ENCODE measurements at regions not wholly inside any gene's neighbourhood (a gene's known extent, or its start where the extent isn't known, plus 50 kb on each side); places are given as distances from the start of the nearest gene placed in this dataset.

DNA sequence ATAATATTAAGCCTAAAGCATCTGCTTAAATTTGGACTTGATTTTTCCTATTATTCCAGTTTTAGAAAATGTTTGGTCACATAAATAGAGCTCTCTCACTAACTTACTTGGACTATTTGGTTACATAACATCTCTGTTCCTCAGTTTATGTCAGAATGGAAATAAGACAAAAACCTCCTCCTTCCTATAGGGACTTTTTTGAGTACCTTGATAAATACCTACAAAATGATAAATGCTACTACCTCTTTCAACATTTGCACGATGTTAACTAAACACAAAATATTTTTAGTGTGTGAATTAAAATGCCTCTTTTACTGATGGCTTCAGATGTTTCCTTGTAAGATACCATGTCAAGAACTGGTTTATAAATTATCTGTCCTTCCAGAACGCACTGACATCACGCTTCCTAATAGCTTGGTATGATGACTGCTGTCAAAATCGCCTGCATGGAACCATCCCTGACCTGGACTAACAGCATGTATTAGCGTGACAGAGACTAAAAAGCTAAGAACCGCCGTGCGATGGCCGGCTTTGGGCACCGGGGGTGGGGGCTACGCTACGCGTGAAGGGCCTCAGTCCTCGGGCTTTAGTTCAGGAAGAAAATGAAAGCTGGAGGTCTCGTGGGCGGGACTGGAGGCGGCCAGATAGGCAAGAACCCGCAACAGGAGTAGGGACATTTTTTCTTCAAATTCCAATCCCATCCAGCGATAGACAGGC is 133.2 kb upstream of the BARHL2 start:
- no peak for DNase-seq (ENCODE audit: low read depth in 1 of 2, low spot score in 2 of 2)
- Histone ChIP-seq H3K14ac (ENCODE audit: insufficient read length) (no peak overlapping the region), H4K20me1 (replicated peaks in 1 of 2; ENCODE audit: control insufficient read depth in 1 of 2, insufficient read depth in 2 of 2, low read length in 2 of 2) (peaks cover 0 to 5% of the 10 kb centered on the region in 2 experiments), H3K4me2 (ENCODE audit: insufficient read depth in 1 of 2, low read depth in 2 of 2, low read length in 2 of 2) (peak overlapping the region; percentile 98 to 100), H3K4me1 (replicated peaks in 1 of 4; ENCODE audit: control insufficient read depth in 3 of 4, insufficient read depth in 4 of 4, low read length in 3 of 4) (peaks cover 0 to 5% (median 2%) of the 10 kb centered on the region in 4 experiments; a peak in 3 of 7 replicates), H2BK20ac (ENCODE audit: low read length) (no peak overlapping the region), H3K9ac (replicated peaks in 1 of 4; ENCODE audit: extremely low read depth in 1 of 4, low read depth in 3 of 4, low read length in 3 of 4) (no peak overlapping the region), H2BK12ac (ENCODE audit: low read depth, low read length) (no peak overlapping the region), H3K18ac (ENCODE audit: extremely low read depth, low read length) (no peak overlapping the region), H2AFZ (ENCODE audit: low read length) (no peak overlapping the region), H3K4ac (replicated peaks; ENCODE audit: insufficient read length, low read depth, low read length) (no peak overlapping the region), H3K27me3 (replicated peaks in 1 of 4; ENCODE audit: control insufficient read depth in 3 of 4, extremely low read depth in 1 of 4, insufficient read depth in 3 of 4, low read length in 3 of 4) (peaks cover 17 to 33% (median 23%) of the 10 kb centered on the region in 4 experiments), H4K8ac (ENCODE audit: extremely low read depth, insufficient read depth, low read length) (peak overlapping the region; percentile 28; the same call in 1 of the 2 replicates), H2BK5ac (ENCODE audit: low read depth, low read length) (no peak overlapping the region), H4K5ac (ENCODE audit: insufficient read length, low read depth, low read length) (no peak overlapping the region), H3K79me2 (ENCODE audit: control insufficient read depth in 1 of 2, insufficient read depth in 2 of 2, low read length in 2 of 2) (no peaks in the 10 kb centered on the region), H2BK120ac (replicated peaks; ENCODE audit: low read depth, low read length) (no peak overlapping the region), H3K4me3 (ENCODE audit: extremely low read depth in 1 of 4, insufficient read depth in 2 of 4, low read depth in 3 of 4, low read length in 4 of 4) (peak overlapping the region; percentile 56 to 74 (median 68)), H3K27ac (ENCODE audit: low read depth, low read length) (no peak overlapping the region), H2AK5ac (ENCODE audit: low read depth, low read length) (no peak overlapping the region), H3K56ac (replicated peaks; ENCODE audit: insufficient read length, low read depth, low read length) (no peak overlapping the region), H3K9me3 (ENCODE audit: insufficient read depth in 2 of 2, low read depth in 1 of 2, low read length in 1 of 2) (no peaks in the 10 kb centered on the region), H3K23me2 (ENCODE audit: low read depth, low read length) (peaks cover 11% of the 10 kb centered on the region), H4K91ac (replicated peaks; ENCODE audit: insufficient read length, low read length) (no peak overlapping the region), H3K36me3 (ENCODE audit: control insufficient read depth in 2 of 4, insufficient read depth in 4 of 4, low read length in 3 of 4) (no peaks in the 10 kb centered on the region), H2BK15ac (ENCODE audit: low read length) (no peak overlapping the region), H3K23ac (ENCODE audit: insufficient read length) (no peak overlapping the region), H3K79me1 (ENCODE audit: low read depth, low read length) (no peaks in the 10 kb centered on the region)
- FAIRE-seq, result no peak
- TF ChIP-seq BCL11A (IDR thresholded peaks at IDR 0.05; ENCODE audit: low read depth in 2 of 2, low read length in 2 of 2) (no peak), GTF2F1 (IDR thresholded peaks at IDR 0.05; ENCODE audit: borderline replicate concordance, low read depth, low read length) (no peak), EZH2 (IDR thresholded peaks at IDR 0.05; ENCODE audit: low read depth, low read length, severe bottlenecking) (peak; percentile 85), ZNF274 (IDR thresholded peaks at IDR 0.05; ENCODE audit: borderline replicate concordance, extremely low read depth, low read length) (no peak), GABPA (IDR thresholded peaks at IDR 0.05; ENCODE audit: borderline replicate concordance, insufficient read depth, low read length) (no peak)
- 7% methylated on average over 19 of the region's 19 CpGs; no CpG with 5 or more reads in 1 of the 2 experiments for WGBS, 2 experiments (ENCODE audit: extremely low coverage in 1 of 2, insufficient coverage in 1 of 2, insufficient read length in 1 of 2, insufficient replicate concordance in 2 of 2, low coverage in 1 of 2, low lambda C conversion rate in 2 of 2, missing lambda C conversion rate in 1 of 2)
- POLR2A ChIA-PET (ENCODE audit: partially characterized antibody), result interaction anchor here (0.6 to 1.9 kb wide), 5 partner anchors 9 to 288 kb away, joined by 3 to 8 read pairs (median 3); partner anchors contain the start of gene ZNF644
- CTCF ChIA-PET (ENCODE audit: partially characterized antibody), result interaction anchor here (0.7 to 11.2 kb wide), 22 partner anchors 9 to 323 kb away, joined by 3 to 139 read pairs (median 3); no protein-coding TSS in a partner anchor

Data from H1 (cell line).